ENCODE measurements at regions not wholly inside any gene's neighbourhood (a gene's known extent, or its start where the extent isn't known, plus 50 kb on each side); places are given as distances from the start of the nearest gene placed in this dataset.

DNA sequence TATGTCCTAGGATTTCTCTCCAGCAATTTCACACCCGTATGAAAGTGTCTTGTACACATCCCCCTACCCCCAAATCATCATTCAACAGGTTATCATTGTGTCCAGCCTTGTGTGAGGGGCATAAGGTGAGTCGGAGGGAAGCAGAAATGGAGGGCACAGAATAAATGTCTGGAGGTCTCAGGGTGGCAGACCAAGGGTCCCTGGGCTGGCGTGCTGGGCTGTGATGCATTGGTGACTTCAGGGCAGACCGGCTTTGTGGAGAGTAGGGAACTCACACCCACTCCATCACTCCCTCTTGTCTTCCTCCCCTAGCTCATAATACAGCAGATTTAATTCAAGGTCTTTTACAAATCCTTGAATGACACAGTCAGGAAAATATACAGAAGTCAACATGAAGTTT, 191.7 kb upstream of the PMEPA1 start:
- Histone ChIP-seq H3K9ac (ENCODE audit: low read length) (no peak overlapping the region), H2AFZ (ENCODE audit: low read depth, low read length, severe bottlenecking) (no peak overlapping the region), H3K27ac (ENCODE audit: low read depth, low read length) (no peak overlapping the region), H3K36me3 (ENCODE audit: low read length) (no peaks in the 10 kb centered on the region), H3K9me3 (ENCODE audit: insufficient read depth, low read length) (no peaks in the 10 kb centered on the region), H3K27me3 (ENCODE audit: low read length) (no peaks in the 10 kb centered on the region), H3K79me2 (ENCODE audit: insufficient read depth, low read length) (no peaks in the 10 kb centered on the region), H3K4me2 (ENCODE audit: low read depth, low read length, poor library complexity, severe bottlenecking) (no peak overlapping the region), H3F3A (ENCODE audit: insufficient read depth) (no peaks in the 10 kb centered on the region), H4K20me1 (ENCODE audit: low read depth, low read length) (no peaks in the 10 kb centered on the region), H3K9me2 (replicated peaks; ENCODE audit: insufficient read depth, low read length) (no peaks in the 10 kb centered on the region), H3K4me3 (ENCODE audit: insufficient read depth, low read length, poor library complexity, severe bottlenecking) (no peak overlapping the region)
- TF ChIP-seq CTCF (IDR thresholded peaks at IDR 0.05; ENCODE audit: insufficient read depth, low read length, poor library complexity, severe bottlenecking) (no peak), EZH2phosphoT487 (conservative IDR thresholded peaks at IDR 0.05; ENCODE audit: low read length) (no peak)

- no peaks in the 10 kb centered on the region for H3K27me3 ChIP-seq (ENCODE audit: low read length)
- no peaks in the 10 kb centered on the region for H4K20me1 ChIP-seq (ENCODE audit: low read depth, low read length)
- H3K36me3 ChIP-seq (ENCODE audit: low read length): no peaks in the 10 kb centered on the region
- no peaks in the 10 kb centered on the region for H3F3A ChIP-seq (ENCODE audit: insufficient read depth)
- no peak overlapping the region for H3K4me3 ChIP-seq (ENCODE audit: insufficient read depth, low read length, poor library complexity, severe bottlenecking)
- H3K9me2 ChIP-seq (replicated peaks; ENCODE audit: insufficient read depth, low read length): no peaks in the 10 kb centered on the region
- no peak for TF ChIP-seq EZH2phosphoT487 (conservative IDR thresholded peaks at IDR 0.05; ENCODE audit: low read length)
- no peak overlapping the region for H3K9ac ChIP-seq (ENCODE audit: low read length)
- no peak overlapping the region for H2AFZ ChIP-seq (ENCODE audit: low read depth, low read length, severe bottlenecking)
- no peaks in the 10 kb centered on the region for H3K79me2 ChIP-seq (ENCODE audit: insufficient read depth, low read length)
- no peak overlapping the region for H3K4me2 ChIP-seq (ENCODE audit: low read depth, low read length, poor library complexity, severe bottlenecking)
- no peaks in the 10 kb centered on the region for H3K9me3 ChIP-seq (ENCODE audit: insufficient read depth, low read length)
- H3K27ac ChIP-seq (ENCODE audit: low read depth, low read length): no peak overlapping the region
Measured at GRCh38 chr20:57900226-57900905, 190.6 kb upstream of the PMEPA1 start.

DNA sequence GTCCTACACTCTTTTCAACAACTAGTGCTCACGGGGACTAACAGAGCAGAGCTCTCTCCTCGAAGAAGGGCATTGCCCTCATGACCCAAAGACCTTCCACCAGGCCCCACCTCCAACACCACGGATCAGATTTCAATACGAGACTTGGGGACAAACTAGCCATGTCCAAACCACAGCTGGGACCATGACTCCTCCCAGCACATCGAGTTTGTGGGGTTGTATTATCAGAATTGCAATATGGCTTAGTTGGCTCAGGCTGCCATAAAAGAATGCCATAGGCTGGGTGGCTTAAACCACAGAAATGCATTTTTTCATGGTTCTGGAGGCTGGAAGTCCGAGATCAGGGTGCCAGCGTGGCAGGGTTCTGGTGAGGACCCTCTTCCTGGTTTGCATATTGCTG, 189.7 kb upstream of the PMEPA1 start:
- Histone ChIP-seq H3K27ac (ENCODE audit: low read depth, low read length) (no peak overlapping the region), H3K9ac (ENCODE audit: low read length) (no peak overlapping the region), H2AFZ (ENCODE audit: low read depth, low read length, severe bottlenecking) (no peak overlapping the region), H3K4me3 (ENCODE audit: insufficient read depth, low read length, poor library complexity, severe bottlenecking) (no peak overlapping the region), H3K79me2 (ENCODE audit: insufficient read depth, low read length) (no peaks in the 10 kb centered on the region), H3K4me2 (ENCODE audit: low read depth, low read length, poor library complexity, severe bottlenecking) (no peak overlapping the region), H4K20me1 (ENCODE audit: low read depth, low read length) (no peaks in the 10 kb centered on the region), H3K9me3 (ENCODE audit: insufficient read depth, low read length) (no peaks in the 10 kb centered on the region), H3K27me3 (ENCODE audit: low read length) (no peaks in the 10 kb centered on the region), H3K36me3 (ENCODE audit: low read length) (no peaks in the 10 kb centered on the region), H3K9me2 (replicated peaks; ENCODE audit: insufficient read depth, low read length) (no peaks in the 10 kb centered on the region), H3F3A (ENCODE audit: insufficient read depth) (no peaks in the 10 kb centered on the region)
- TF ChIP-seq CTCF (IDR thresholded peaks at IDR 0.05; ENCODE audit: insufficient read depth, low read length, poor library complexity, severe bottlenecking): no peak

DNA sequence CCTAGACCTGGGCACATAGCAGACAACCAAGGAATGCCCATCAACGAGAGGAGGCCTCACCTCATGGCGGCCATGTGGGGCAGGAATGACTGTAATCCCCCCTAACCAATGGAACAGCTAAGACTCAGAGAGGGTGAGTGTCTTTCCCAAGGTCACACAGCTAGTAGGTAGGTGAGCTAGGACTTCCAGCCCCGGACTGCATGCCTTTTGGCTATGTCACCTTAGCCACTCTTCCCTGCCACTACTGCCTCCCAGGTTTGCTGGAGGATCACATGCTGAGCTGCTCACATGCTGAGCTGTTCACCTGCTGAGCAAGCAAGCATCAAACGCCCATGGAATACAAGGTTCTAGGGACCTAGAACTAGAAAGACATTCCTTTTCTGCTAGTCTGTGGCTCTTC, 188.5 kb upstream of the PMEPA1 start:
- Histone ChIP-seq H3K9ac (ENCODE audit: low read length) (no peak overlapping the region), H3K79me2 (ENCODE audit: insufficient read depth, low read length) (no peaks in the 10 kb centered on the region), H3K9me2 (replicated peaks; ENCODE audit: insufficient read depth, low read length) (no peaks in the 10 kb centered on the region), H3K27ac (ENCODE audit: low read depth, low read length) (no peak overlapping the region), H3K27me3 (ENCODE audit: low read length) (no peaks in the 10 kb centered on the region), H3K36me3 (ENCODE audit: low read length) (no peaks in the 10 kb centered on the region), H3F3A (ENCODE audit: insufficient read depth) (no peaks in the 10 kb centered on the region), H3K4me3 (ENCODE audit: insufficient read depth, low read length, poor library complexity, severe bottlenecking) (no peak overlapping the region), H3K9me3 (ENCODE audit: insufficient read depth, low read length) (no peaks in the 10 kb centered on the region), H4K20me1 (ENCODE audit: low read depth, low read length) (no peaks in the 10 kb centered on the region), H3K4me2 (ENCODE audit: low read depth, low read length, poor library complexity, severe bottlenecking) (no peak overlapping the region), H2AFZ (ENCODE audit: low read depth, low read length, severe bottlenecking) (no peak overlapping the region)
- no peak for TF ChIP-seq CTCF (IDR thresholded peaks at IDR 0.05; ENCODE audit: insufficient read depth, low read length, poor library complexity, severe bottlenecking)
- no peak for TF ChIP-seq EZH2phosphoT487 (conservative IDR thresholded peaks at IDR 0.05; ENCODE audit: low read length)
